GM12873 (cell line): ENCODE measurements at regions not wholly inside any gene's neighbourhood (a gene's known extent, or its start where the extent isn't known, plus 50 kb on each side); places are given as distances from the start of the nearest gene placed in this dataset.
A peak's percentile ranks its signal among the peaks of the same experiment; 100 is the strongest.

Source experiments
- CTCF ChIP-seq: IDR thresholded peaks from 2 replicates; pipeline ENCODE4 v1.5.1; 2012; ENCODE audit warnings: low read depth, mild to moderate bottlenecking, moderate library complexity, low read length, control low read depth; ENCODE audit not compliant: insufficient read depth; ENCODE audit errors: missing control alignments

GRCh38 chrX:115897956-115898355 is 272.6 kb upstream of the AGTR2 start:
- TF ChIP-seq CTCF = no peak

- TF ChIP-seq CTCF = peak; percentile 72
Measured at GRCh38 chrX:115898382-115899001, 272.1 kb upstream of the AGTR2 start.

- no peak for TF ChIP-seq CTCF
Measured at GRCh38 chrX:115900425-115900824, 270.1 kb upstream of the AGTR2 start.

- no peak for TF ChIP-seq CTCF
Measured at GRCh38 chrX:115901241-115901640, 269.3 kb upstream of the AGTR2 start.

- no peak for TF ChIP-seq CTCF
Measured at GRCh38 chrX:115902995-115903394, 267.5 kb upstream of the AGTR2 start.

GRCh38 chrX:115906276-115906675 is 264.3 kb upstream of the AGTR2 start:
- peak; percentile 10 for TF ChIP-seq CTCF

- TF ChIP-seq CTCF = no peak
Measured at GRCh38 chrX:115906881-115907280, 263.7 kb upstream of the AGTR2 start.
